ENCODE measurements at regions not wholly inside any gene's neighbourhood (a gene's known extent, or its start where the extent isn't known, plus 50 kb on each side); places are given as distances from the start of the nearest gene placed in this dataset.

- TF ChIP-seq POLR2A (IDR thresholded peaks at IDR 0.05) = no peak
- TF ChIP-seq CTCF (IDR thresholded peaks at IDR 0.05) = no peak
Measured at GRCh38 chrX:98637451-98637850, 1753.7 kb downstream of the RPA4 start.
